IPS-18c (cell line): ENCODE measurements at regions not wholly inside any gene's neighbourhood (a gene's known extent, or its start where the extent isn't known, plus 50 kb on each side); places are given as distances from the start of the nearest gene placed in this dataset.

ENCODE experiments used
- H3K4me3 ChIP-seq: 2 replicates; pipeline ENCODE4 v1.7.0; 2013; ENCODE audit warnings: low read depth, mild to moderate bottlenecking, low read length, moderate library complexity; ENCODE audit not compliant: insufficient read depth
- H3K9me3 ChIP-seq: one replicate; pipeline ENCODE4 v1.6.1; 2013; ENCODE audit warnings: mild to moderate bottlenecking, low read length, moderate library complexity; ENCODE audit not compliant: control insufficient read depth, insufficient read depth

- H3K9me3 ChIP-seq, result no peaks in the 10 kb centered on the region
Observed at GRCh38 chr2:7670905-7671641, 753.9 kb downstream of the RNF144A start.

GRCh38 chr2:7672027-7672684 is 754.9 kb downstream of the RNF144A start:
- Histone ChIP-seq H3K9me3 (no peaks in the 10 kb centered on the region), H3K4me3 (no peak overlapping the region)

More at GRCh38 chr2:7670905-7671641, 753.9 kb downstream of the RNF144A start:
- no peak overlapping the region for H3K4me3 ChIP-seq

GRCh38 chr2:7672685-7673071 is 755.5 kb downstream of the RNF144A start:
- no peak overlapping the region for H3K4me3 ChIP-seq
- no peaks in the 10 kb centered on the region for H3K9me3 ChIP-seq

GRCh38 chr2:7673101-7673500 is 755.9 kb downstream of the RNF144A start:
- Histone ChIP-seq H3K4me3 (no peak overlapping the region), H3K9me3 (no peaks in the 10 kb centered on the region)

GRCh38 chr2:7673853-7674252 is 756.6 kb downstream of the RNF144A start:
- no peaks in the 10 kb centered on the region for H3K9me3 ChIP-seq

GRCh38 chr2:7674606-7675005 is 757.4 kb downstream of the RNF144A start:
- Histone ChIP-seq H3K4me3 (no peak overlapping the region), H3K9me3 (no peaks in the 10 kb centered on the region)

More at GRCh38 chr2:7673853-7674252, 756.6 kb downstream of the RNF144A start:
- no peak overlapping the region for H3K4me3 ChIP-seq

- Histone ChIP-seq H3K9me3 (no peaks in the 10 kb centered on the region), H3K4me3 (no peak overlapping the region)
Observed at GRCh38 chr2:7676714-7677113, 759.5 kb downstream of the RNF144A start.

GRCh38 chr2:7681881-7682461 is 764.8 kb downstream of the RNF144A start:
- no peak overlapping the region for H3K4me3 ChIP-seq
- H3K9me3 ChIP-seq, result no peaks in the 10 kb centered on the region

- Histone ChIP-seq H3K9me3 (no peaks in the 10 kb centered on the region), H3K4me3 (no peak overlapping the region)
Observed at GRCh38 chr2:7683196-7683595, 766.0 kb downstream of the RNF144A start.

- no peak overlapping the region for H3K4me3 ChIP-seq
- no peaks in the 10 kb centered on the region for H3K9me3 ChIP-seq
Observed at GRCh38 chr2:7683708-7684107, 766.5 kb downstream of the RNF144A start.

GRCh38 chr2:7685342-7686015 is 768.3 kb downstream of the RNF144A start:
- Histone ChIP-seq H3K4me3 (no peak overlapping the region), H3K9me3 (no peaks in the 10 kb centered on the region)

- H3K4me3 ChIP-seq, result no peak overlapping the region
- no peaks in the 10 kb centered on the region for H3K9me3 ChIP-seq
Observed at GRCh38 chr2:7686016-7686385, 768.8 kb downstream of the RNF144A start.

GRCh38 chr2:7691961-7692656 is 774.9 kb downstream of the RNF144A start:
- Histone ChIP-seq H3K9me3 (no peaks in the 10 kb centered on the region), H3K4me3 (no peak overlapping the region)

GRCh38 chr2:7692657-7693161 is 775.5 kb downstream of the RNF144A start:
- no peak overlapping the region for H3K4me3 ChIP-seq
- H3K9me3 ChIP-seq, result no peaks in the 10 kb centered on the region

GRCh38 chr2:7693246-7694075 is 776.2 kb downstream of the RNF144A start:
- Histone ChIP-seq H3K4me3 (no peak overlapping the region), H3K9me3 (no peaks in the 10 kb centered on the region)
